ENCODE measurements at regions not wholly inside any gene's neighbourhood (a gene's known extent, or its start where the extent isn't known, plus 50 kb on each side); places are given as distances from the start of the nearest gene placed in this dataset.

- Histone ChIP-seq H3K9me1 (replicated peaks; ENCODE audit: control insufficient read depth, extremely low read depth, insufficient read depth, low read length) (no peaks in the 10 kb centered on the region), H4K20me1 (replicated peaks; ENCODE audit: control insufficient read depth, extremely low read depth, insufficient read depth, low read length) (no peaks in the 10 kb centered on the region), H3K36me3 (ENCODE audit: control insufficient read depth in 2 of 2, extremely low read depth in 1 of 2, insufficient read depth in 2 of 2, low read length in 2 of 2) (no peaks in the 10 kb centered on the region), H3K9ac (replicated peaks; ENCODE audit: extremely low read depth, insufficient read depth, low read length) (no peak overlapping the region), H3K27ac (ENCODE audit: insufficient read depth, low read depth, low read length) (no peak overlapping the region), H3K4me2 (ENCODE audit: insufficient read depth, low read length) (no peak overlapping the region), H3K79me2 (ENCODE audit: control insufficient read depth, insufficient read depth, low read length) (no peaks in the 10 kb centered on the region), H3K4me3 (replicated peaks in 1 of 3; ENCODE audit: insufficient read depth in 1 of 3, low read depth in 1 of 3, low read length in 3 of 3) (no peak overlapping the region), H3K9me3 (replicated peaks; ENCODE audit: control insufficient read depth, insufficient read depth, low read length) (no peaks in the 10 kb centered on the region), H2AFZ (ENCODE audit: low read depth, low read length) (no peak overlapping the region), H3K27me3 (ENCODE audit: control insufficient read depth in 2 of 2, insufficient read depth in 2 of 2, low read length in 2 of 2) (no peaks in the 10 kb centered on the region), H3K4me1 (ENCODE audit: control insufficient read depth, extremely low read depth, insufficient read depth, low read length) (peaks cover 10% of the 10 kb centered on the region)
- dilution Hi-C loops (cut with MboI; ENCODE audit: extremely low pct_ligation_motif_present, low sequenced_read_pairs) = no loop called here
- DNase-seq (ENCODE audit: low read depth, low spot score) = no peak
- FAIRE-seq = no peak
- CTCF ChIA-PET = no interaction called here
- TF ChIP-seq, protein P1, sequence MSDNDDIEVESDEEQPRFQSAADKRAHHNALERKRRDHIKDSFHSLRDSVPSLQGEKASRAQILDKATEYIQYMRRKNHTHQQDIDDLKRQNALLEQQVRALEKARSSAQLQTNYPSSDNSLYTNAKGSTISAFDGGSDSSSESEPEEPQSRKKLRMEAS (IDR thresholded peaks at IDR 0.05; ENCODE audit: insufficient read depth, insufficient read length) = no peak
- TF ChIP-seq MYC (IDR thresholded peaks at IDR 0.05; ENCODE audit: low read depth, low read length) (no peak), FOS (IDR thresholded peaks at IDR 0.05; ENCODE audit: borderline replicate concordance, insufficient read depth, low read length) (no peak), POLR2AphosphoS5 (IDR thresholded peaks at IDR 0.05; ENCODE audit: insufficient read depth, low read depth, low read length) (no peak), CTCF (IDR thresholded peaks at IDR 0.05; ENCODE audit: extremely low read depth in 1 of 2, insufficient read depth in 1 of 2, low read depth in 1 of 2, low read length in 2 of 2) (no peak), GATA2 (IDR thresholded peaks at IDR 0.05; ENCODE audit: insufficient read depth, insufficient read length, low read depth, low read length) (no peak), EZH2 (IDR thresholded peaks at IDR 0.05; ENCODE audit: borderline replicate concordance, low read depth, low read length, severe bottlenecking) (no peak), JUN (IDR thresholded peaks at IDR 0.05; ENCODE audit: borderline replicate concordance, insufficient read depth, insufficient read length, low read depth) (no peak), POLR2A (IDR thresholded peaks at IDR 0.05; ENCODE audit: low read depth, low read length) (no peak)
- intact Hi-C loops (cut with micrococcal nuclease) = no loop called here
- no TSS peak for BruUV-seq (replicated peaks)
- POLR2A ChIA-PET = no interaction called here
Measured at GRCh38 chr7:155948423-155948822, 136.2 kb upstream of the SHH start.
